ENCODE measurements at regions not wholly inside any gene's neighbourhood (a gene's known extent, or its start where the extent isn't known, plus 50 kb on each side); places are given as distances from the start of the nearest gene placed in this dataset.

GRCh38 chrX:16312761-16313623 lies 145.7 kb downstream of the MAGEB17 start:
- H3K4me3 ChIP-seq (ENCODE audit: low read depth, low read length): no peak overlapping the region
- TF ChIP-seq CTCF (conservative IDR thresholded peaks at IDR 0.05; ENCODE audit: low read depth, low read length): no peak
- no peak for DNase-seq (ENCODE audit: low read depth)

- DNase-seq (ENCODE audit: low read depth): no peak
- TF ChIP-seq CTCF (conservative IDR thresholded peaks at IDR 0.05; ENCODE audit: low read depth, low read length): no peak
- no peak overlapping the region for H3K4me3 ChIP-seq (ENCODE audit: low read depth, low read length)
Measured at GRCh38 chrX:16316331-16316730, 149.1 kb downstream of the MAGEB17 start.

DNA sequence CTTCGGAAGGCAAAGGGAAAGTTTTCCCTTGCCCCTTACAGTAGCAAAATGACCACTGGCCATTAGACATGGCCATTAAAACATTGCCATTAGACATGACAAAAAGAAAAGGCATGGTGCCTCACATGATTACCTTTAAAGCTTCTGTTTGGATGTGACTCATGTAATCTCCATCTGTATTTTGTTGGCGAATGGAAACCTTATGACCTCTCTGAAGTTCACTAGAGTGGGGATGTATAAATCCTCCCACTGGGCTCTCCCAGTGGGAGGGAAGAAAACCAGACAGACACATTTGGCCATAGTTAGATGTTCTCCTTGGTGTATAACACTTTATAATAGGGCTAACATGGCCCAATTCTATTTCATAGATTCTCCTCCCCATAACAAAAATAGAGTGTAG lies 152.6 kb downstream of the MAGEB17 start:
- no peak for TF ChIP-seq CTCF (conservative IDR thresholded peaks at IDR 0.05; ENCODE audit: low read depth, low read length)
- DNase-seq (ENCODE audit: low read depth): no peak
- H3K4me3 ChIP-seq (ENCODE audit: low read depth, low read length): no peak overlapping the region

- no peak for TF ChIP-seq CTCF (conservative IDR thresholded peaks at IDR 0.05; ENCODE audit: low read depth, low read length)
- DNase-seq (ENCODE audit: low read depth): peak; percentile 49
- H3K4me3 ChIP-seq (ENCODE audit: low read depth, low read length): no peak overlapping the region
Measured at GRCh38 chrX:16320765-16321355, 153.6 kb downstream of the MAGEB17 start.

DNA sequence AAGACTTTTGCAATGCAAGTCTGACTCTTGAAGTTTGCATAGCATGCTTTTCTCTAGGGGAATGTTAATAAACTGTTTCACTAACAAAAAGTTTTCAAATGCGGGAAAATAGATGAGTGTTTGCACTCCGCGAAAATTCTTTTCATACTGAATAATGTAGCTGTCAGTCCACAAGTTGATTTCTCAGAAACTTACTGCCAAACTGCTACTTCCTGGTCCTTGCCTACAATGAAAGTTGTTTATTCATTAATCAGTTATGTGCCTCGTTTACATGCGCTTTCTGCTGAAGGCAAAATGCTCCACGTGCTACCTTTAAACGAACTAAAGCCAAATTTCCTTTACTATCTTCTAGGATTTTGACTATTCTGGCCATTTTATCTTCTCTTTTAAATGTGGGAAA lies 166.2 kb downstream of the MAGEB17 start:
- no peak for TF ChIP-seq CTCF (conservative IDR thresholded peaks at IDR 0.05; ENCODE audit: low read depth, low read length)
- H3K4me3 ChIP-seq (ENCODE audit: low read depth, low read length): no peak overlapping the region
- DNase-seq (ENCODE audit: low read depth): no peak

DNA sequence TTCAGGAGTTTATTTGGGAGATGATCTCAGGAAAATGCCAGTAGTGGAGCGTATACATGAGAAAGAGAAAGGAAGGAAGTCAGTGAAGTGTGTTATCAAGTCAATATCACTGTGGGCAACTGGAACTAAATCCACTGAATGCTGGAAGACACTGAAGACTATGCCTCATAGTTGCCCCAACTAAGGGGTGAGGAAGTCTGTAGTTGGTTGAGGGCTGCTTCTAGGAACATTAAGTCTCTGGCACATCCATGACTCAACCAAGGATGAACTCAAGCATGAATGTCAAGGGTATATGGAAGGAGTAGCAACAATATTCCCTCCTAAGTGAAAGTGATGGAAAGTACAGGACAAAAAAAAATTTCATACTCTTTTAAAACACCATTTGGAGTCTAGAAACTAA lies 167.9 kb downstream of the MAGEB17 start:
- peak; percentile 33 for DNase-seq (ENCODE audit: low read depth)
- TF ChIP-seq CTCF (conservative IDR thresholded peaks at IDR 0.05; ENCODE audit: low read depth, low read length): no peak
- H3K4me3 ChIP-seq (ENCODE audit: low read depth, low read length): no peak overlapping the region

All from epithelial cell of proximal tubule (primary cell).